Stimulated activated naive CD4-positive, alpha-beta T cell treated with Interleukin-2 at 50 U/mL for 16 hours (primary cell): ENCODE measurements at regions not wholly inside any gene's neighbourhood (a gene's known extent, or its start where the extent isn't known, plus 50 kb on each side); places are given as distances from the start of the nearest gene placed in this dataset.

Experiments used
- DNase-seq: peaks from one replicate; lab custom pipeline; 2025; lab: John Stamatoyannopoulos, UW

DNA sequence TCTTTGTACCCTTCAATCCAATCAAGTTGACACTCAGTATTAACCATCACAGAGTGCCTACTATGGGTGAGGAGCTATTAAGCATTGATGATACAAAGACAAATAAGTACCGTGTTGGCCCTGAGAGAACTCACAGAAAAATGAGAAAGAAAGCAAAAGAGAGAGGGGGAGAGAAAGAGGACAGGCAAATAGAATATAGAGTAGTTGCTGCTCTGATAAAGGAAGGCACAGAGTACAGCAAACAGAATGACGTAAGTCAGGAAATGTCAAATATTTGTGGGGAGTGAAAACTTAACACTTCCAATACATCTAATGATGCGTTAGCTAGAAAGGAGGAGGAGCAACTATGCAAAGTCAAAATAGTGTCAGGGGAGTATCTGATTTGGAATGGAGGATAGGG is 320.6 kb upstream of the KCNH8 start:
- no peak for DNase-seq

DNA sequence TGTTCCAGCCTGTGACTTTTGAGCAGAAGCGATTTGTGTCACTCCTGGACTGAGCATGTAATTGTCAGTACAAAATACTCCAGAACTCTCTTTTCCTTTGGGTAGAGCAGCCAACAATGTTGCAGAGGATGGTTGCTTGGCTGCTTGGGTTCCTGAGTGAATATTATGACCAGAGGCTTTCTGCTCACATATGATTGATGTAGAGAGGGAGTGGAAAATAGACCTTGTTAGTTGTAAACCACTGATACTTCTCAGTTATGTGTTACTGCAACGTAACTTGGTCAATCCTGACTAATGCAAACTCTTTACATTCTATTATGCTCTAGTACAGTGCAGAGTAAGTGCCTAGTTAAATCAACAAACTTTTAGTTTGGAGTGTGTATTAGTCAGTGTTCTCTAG is 322.6 kb upstream of the KCNH8 start:
- DNase-seq, result no peak

DNA sequence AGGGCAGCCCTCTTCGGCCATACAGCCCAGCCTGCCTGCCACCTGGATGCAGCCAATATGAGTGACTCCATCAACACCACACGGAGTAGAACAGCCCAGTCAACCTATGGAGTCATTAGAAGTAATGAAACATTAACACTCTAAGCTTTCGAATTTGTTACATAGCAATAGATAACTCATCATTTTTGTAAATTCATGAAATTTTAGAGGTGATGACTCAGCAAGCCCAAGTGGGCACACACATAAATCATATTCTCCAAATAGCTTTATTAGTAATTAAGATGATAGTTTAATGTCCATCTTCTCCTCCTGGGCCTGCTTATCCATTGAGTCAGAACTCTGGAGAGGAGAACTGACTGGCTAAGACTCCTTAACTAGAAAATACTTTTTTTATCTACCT is 335.0 kb upstream of the KCNH8 start:
- no peak for DNase-seq

DNA sequence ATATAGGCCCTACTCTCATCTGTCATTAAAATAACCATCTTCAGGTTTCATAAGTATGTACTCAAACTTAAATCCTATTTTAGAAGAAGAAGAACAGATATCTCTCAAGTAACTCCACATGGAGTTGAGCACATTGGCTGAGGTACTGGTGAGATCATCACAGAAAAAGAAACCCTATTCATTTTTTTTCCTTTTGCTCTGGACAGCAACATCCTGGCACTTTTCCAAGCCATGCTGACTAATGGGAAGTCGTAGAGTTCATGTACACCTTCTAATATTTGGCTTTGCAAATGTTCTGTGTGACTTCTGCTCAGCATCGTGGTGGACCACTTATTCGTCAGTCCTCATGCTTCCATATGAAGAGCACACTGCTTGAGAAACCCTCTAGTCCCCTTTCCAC is 336.0 kb upstream of the KCNH8 start:
- DNase-seq, result no peak

DNA sequence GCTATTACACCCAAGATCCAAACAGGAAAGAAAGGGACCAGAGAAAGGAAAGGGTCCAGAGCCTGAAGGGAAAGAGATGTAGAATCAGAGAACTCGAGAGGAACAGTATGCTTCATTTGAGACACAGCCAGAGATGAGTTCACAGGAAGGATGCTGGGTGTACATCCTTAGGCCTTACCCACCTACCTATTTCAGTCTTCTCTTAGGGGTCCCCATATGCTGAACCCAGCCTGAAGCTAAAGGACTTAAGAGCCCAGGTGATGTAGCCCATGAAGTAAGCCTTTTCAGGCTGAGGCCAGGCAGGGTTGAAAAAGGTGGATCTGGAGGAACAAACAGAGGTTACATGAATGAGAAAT is 338.0 kb upstream of the KCNH8 start:
- no peak for DNase-seq

DNA sequence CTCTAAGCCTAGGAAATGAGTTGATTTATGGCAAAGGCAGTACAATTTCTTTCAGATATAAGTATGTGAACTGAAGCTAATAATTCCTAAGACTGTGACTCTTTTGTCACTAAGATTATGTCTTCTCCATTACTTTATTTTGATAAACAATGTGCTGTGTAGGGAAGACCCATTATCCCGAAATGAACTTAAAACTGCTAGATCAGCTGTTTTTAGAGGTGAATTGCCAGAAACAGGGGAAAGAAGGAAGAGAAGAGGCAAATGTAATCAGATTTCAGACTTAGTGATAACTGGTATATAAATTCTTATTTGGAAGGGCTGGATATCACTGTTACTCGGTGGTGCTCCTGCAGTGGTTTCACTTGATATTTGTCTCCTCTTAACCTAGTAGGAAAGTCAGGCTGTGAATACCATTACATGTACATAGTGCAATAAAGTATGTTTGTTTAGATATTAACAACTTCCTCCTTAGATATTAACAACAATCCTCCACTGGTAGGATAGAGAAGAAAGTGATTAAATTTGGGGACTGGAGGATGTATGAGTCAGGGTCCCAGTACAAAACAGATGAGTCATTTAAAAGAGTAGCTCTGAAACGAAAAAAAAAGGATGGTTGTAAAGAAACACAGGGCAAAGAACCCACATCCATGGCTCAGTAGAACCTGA is 338.5 kb upstream of the KCNH8 start:
- no peak for DNase-seq

DNA sequence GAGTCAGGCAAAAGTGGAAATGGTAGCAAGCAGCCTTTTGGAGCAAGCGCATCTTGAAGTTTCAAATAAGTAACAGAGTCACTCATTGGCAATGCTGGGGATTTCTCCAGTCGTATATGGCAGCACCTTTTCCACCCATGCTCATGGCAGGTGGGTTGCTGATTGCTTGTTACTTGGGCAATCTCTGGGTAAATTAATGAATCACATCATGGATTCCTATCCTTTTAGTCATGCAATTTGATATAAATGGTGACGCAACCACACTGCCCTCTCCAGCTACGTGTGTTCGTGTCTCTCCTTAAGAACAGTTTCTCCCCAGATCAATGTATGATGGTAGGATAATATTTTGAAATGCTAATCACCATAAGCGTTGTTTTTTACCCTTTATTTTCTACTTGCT is 339.9 kb upstream of the KCNH8 start:
- DNase-seq, result no peak

DNA sequence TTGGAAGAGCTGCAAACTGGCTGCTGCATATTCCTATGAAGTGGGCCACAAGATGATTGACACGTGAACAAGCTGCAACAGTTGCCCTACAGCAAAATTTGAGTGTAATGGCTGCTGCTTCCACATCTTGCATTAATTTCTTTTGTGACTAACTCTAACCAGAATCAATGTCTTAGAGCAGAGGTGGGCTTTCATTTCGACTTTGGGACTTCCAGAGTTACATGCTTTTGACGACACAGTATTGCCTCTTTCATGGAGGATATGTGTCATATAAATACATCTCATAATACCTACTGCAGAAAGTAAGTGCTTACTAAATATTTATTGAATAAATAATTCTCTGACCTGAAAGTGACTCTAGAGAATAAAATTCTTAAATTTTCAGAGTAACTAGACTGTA is 340.7 kb upstream of the KCNH8 start:
- DNase-seq, result no peak

DNA sequence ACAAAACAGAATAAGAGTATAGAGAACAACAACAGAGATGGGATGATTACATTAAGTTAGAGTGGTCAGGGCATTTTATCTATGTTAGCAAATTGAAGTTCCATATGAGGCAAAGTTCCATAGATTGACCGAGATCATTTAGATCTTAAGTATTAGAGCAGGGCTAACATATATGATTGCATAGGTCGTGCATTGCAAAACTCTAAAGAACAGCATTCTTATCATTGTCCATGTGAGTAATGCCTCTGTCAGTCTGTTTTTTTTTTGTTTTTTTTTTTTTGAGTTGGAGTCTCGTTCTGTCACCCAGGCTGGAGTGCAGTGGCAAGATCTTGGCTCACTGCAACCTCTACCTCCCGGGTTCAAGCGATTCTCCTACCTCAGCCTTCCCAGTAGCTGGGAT is 341.7 kb upstream of the KCNH8 start:
- DNase-seq, result no peak

DNA sequence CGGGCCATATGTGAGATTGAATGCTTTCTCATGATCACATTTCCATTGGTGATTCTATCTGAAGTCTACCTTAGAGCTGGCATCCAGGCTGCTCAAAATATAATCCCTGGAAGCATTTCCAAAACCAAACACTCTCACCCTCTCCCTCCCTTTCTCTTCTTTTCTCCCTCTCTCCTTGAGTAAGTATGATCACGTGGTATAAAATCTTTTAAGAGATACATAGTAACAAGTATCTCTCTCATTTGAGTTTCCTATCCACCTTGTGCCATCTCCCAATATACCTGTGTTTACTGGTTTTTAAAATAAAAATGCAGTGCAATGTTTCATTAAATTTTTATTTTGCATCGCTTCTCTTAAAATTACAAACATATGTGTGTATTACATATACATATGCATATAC is 350.9 kb upstream of the KCNH8 start:
- no peak for DNase-seq

DNA sequence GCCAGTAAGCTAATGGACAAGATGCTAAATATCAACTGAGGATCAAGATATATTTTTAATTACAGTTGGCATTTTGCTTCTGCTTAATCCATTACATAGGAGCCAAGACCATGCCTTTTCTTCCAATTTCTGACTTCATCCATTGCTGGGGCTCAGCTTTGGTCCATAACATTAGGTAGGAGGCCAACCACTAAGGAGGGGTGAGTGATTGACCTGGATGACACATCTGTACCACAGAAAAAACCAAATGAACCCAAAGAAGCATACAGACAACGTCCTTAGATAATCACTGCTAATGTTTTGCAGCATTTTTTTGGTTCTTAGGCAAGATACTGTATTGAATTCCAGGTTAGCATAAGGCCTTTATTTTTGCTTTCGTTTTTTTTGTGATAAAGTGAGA is 353.2 kb upstream of the KCNH8 start:
- DNase-seq, result no peak

DNA sequence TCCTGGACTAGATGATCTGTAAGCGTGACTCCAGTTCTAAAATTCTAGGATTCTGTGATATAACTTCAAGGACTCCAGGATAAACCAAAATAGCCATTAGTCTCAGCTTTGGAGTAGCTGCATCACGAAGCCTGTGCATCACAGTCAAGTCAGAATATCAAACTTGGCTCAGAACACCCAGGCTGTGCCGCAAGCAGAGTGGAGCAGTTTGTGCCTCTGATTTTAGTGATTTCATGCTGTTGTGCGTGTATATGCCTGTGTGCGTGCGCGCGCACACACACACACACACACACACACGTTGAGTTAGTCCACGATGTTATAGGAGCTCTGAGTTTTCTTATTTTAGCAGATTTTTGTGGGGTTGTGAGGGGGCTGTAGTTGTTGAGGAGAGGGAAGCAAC is 356.6 kb upstream of the KCNH8 start:
- no peak for DNase-seq

DNA sequence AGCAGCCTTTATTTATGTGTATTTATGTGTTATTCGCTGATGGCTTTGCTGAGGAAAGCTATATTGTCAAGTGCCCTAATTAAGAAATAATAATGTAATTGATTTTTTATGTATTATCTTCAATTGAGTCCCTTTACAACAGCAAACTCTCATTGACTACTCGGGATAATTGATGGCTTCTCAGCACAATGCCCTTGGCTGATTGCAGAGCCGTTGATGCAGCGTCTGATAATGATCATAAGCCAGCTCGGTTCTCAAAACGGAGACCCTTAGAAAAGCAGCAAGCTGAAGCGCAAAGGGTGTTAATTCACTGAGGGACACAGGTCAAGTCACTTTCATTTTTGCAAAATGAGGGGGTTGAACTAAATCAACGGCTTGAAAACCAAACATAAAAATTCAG is 357.1 kb upstream of the KCNH8 start:
- DNase-seq, result no peak

DNA sequence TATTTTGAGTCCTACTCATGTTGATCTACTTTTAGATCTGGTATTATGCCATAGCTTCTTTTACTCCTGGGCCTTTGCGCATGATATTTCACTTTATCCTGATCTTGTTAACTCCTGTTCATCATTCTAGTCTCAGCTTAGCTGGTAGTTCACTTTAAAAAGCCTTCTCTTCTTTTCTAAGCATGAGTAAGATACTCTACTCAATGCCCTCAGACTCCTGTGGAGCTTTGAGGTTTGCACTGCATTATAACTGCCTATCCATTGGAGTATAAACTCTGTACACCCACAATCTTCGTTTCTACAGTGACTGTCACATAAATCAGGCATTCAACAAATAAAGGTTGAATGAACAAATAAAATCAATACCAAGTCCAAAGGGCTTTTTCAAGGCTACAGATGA is 357.9 kb upstream of the KCNH8 start:
- DNase-seq, result no peak

DNA sequence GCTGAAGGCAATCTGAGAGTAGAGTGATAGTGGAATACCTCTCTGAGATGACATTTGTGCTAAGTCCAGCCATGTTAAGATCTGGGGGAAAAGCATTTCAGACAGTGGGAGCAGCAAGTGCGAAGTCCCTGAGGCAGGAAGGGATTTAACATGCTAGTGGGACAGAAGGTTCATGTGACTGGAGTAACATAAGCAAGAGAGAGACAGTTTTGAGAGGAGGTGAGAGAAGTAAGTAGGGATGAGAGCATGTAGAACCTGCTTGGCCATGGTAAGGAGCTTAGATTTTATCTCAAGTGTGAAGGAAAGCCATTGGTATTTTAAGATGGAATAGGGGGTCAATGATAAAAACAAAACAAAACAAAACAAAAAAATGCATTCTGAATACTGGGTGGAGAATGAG is 358.6 kb upstream of the KCNH8 start:
- no peak for DNase-seq

DNA sequence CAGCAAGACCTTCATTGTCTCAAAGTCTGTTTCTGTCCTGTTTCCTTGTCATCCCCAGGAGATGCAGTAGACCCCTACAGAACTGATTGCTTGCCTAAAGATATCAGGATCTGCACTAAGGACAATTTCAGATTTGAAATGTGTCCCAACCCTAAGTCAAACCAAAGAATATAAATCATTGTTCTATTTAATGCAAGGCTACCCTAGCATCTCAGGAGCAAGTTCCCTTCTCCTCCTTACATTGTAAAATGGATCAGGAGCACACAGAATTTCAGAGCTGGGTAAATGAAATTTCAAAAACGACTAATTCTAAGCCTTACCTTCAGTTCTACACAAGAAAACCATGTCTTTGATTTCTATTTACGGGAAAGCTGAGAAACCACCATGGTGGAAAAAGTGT is 360.9 kb upstream of the KCNH8 start:
- DNase-seq, result no peak

DNA sequence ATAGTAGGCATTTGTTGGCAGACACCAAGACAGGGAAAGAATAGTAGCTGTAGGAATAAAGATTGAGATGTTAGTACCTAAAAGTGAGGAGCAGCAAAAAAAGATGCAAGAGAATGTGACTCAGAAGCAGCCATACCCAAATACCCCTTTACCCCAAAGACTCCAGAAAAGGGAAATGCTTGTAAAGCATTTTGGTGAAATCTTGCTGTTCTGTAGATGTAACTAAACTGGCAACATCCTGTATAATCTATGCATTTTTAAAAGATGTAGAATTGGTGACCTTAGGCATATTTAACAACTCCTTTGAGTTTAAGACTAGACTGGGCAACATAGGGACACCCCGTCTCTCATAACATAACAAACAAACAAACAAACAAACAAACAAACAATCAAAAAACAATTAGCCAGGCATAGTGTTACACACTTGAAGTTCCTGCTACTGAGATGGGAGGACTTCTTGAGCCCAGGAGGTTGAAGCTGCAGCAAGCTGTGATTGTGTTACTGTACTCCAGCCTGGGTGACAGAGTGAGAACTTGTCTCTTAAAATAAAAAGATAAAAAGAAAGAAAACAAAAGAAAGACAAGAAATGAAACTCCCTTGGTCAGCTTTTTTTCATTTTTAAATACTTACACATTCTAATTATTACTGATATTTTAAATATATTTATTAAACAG is 361.5 kb upstream of the KCNH8 start:
- DNase-seq, result no peak

DNA sequence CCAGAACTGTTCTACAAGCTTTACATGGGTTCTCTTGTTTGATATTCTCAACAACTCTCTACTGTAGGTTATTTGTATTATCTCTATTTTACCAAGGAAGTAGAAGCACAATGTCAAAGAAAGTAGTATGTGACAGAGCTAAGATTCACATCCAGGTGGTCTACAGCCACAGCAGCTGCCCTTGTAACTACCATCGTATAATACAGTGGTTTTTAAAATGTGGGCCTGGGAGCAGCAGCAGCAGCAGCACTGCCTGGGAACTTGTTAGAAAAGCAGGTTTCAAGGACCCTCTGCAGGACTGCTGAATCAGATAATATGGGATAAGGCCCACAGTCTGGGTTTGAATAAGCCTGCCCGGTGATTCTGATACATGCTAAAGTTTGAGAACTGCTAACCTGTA is 357.1 kb upstream of the SATB1 start:
- DNase-seq, result no peak

DNA sequence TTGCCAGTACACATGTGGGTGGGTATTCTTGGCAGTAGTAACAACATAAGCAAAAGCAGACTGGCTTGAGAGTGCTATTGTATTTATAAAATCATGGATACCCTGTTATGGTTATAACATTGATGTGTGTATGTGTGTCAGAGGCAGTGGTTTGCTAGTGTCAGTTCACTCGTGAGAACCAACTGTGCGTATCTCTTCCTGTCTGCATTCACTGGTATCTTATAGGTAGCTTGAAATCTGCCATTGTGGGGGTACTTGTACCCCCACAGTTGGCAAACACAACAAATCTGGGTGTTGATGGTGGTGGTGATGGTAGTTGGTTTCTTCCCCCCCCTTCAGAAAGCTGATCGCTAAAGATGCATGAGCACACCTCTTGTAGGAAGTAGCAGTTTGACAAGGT is 355.8 kb upstream of the SATB1 start:
- no peak for DNase-seq

DNA sequence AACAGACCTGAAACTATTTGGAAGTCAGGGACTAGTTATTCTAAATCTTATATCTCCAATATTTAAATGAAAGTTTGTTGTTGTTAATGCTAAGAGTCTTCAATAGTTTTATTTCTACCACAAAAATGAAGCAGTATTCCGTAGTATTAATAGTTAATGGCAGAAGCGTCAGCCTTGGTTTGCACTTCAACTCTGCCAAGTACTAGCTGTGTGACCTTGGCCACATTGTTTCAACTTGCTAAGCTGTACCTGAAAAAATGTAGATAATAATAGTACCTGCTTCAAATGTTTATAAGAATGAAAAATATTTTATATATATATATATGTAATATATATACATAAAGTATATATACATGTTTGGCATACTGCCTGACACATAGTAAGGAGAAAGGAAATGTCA is 354.6 kb upstream of the SATB1 start:
- DNase-seq, result no peak

DNA sequence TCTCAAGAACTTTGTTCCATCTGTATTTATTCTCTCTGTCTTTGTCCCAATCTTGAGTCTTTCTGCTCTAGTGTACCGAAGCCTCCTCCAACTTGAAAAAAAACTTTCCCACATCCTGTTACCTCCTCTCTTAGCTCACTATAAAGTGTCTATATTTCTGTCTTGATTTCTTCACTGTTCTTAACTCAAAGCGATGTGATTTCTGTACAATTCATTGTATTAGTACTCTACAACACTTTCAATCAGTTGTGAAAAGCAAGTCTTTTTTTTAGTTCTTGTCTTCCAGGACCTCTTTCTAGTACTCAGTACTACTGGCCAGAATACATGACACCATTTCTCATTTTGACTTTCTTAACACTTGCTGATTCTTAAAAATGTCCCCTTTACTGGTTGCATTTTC is 353.5 kb upstream of the SATB1 start:
- no peak for DNase-seq

DNA sequence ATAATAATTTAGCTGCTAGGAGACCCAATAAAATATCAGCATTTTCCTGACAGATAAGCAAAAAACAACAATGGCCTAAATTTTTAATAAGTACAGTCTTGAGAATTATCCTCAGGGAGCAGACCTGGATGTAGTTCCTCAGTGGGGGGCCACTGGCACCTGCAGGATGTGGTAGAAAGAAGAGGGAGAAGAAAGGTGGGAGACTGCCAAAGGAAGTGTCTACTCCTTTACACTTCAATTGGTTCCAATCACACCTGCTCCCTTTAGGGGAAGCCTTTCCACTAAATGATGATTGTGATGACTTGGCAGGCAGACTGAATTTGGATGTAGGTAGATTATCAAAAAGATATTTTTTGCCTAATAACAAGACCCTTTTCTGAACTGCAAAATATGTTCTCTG is 353.0 kb upstream of the SATB1 start:
- DNase-seq, result no peak

DNA sequence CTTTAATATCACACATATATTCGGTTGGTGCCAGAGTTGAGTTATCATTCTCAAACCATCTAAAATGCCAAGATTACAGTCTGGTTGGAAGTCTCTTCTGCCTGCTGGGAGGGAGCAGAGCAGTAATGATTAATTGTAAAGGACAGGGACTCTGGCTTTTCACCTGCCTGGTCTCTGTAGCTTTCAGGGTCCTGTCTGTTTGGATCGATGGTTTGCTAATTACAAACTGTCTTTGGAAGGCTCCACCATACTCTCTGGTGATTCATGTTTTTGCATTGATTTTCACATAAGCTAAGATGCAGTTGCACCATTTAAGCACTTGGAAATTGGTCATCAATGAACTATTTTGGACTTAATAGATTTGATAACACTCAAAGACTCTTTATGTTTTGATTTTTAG is 350.4 kb upstream of the SATB1 start:
- DNase-seq, result no peak

DNA sequence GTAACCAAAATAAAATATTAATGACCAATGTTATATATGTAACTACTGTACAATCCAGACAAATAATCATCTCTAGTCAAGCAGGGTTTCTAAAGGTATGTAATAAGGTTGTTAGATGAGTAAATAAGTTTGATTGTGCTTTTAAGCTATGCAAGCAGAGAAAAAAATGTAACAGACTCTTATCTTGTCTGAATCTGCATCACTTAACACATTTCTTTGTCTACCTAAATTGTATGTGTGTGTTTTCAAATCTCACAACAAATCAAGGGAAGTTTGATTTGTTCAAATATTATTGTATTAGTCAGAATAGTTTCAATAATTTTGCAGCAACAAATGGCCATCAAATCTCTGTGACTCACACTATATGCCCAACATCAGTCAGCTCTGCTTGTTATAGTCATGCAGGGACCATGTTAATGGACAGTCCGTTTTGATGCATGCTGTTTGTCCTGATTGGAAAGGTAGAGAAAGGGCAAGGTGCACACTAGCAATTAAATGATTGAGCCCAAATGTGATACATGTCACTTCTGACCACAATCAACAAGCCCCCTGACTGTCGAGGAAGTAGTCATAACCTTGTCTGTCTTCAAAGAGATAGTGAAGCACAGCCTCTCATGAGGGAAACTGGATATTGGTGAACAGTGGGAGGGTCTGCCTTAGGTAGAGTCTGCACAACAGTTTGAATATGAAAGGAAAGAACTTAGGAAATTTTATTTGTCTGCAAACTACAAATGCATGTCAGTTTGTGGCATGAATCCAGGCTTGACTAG is 349.4 kb upstream of the SATB1 start:
- no peak for DNase-seq
